Memory B cell (primary cell): ENCODE measurements at regions not wholly inside any gene's neighbourhood (a gene's known extent, or its start where the extent isn't known, plus 50 kb on each side); places are given as distances from the start of the nearest gene placed in this dataset.

Source experiments
- ATAC-seq: fragments of 150-1000 bp; cut with Tn5 transposase; 2 replicates; pipeline ENCODE4 v1.10.0; 2021; ENCODE audit warnings: low read depth, mild to moderate bottlenecking, moderate library complexity
- DNase-seq, 2 donors: peaks; one replicate each; pipeline ENCODE4 v3.0.0; 2022; ENCODE audit warnings: low spot score in 2 of 2
- H3K27ac Mint-ChIP-seq: one replicate; pipeline ENCODE4 v1.8.0; 2022; ENCODE audit warnings: mild to moderate bottlenecking, moderate library complexity, mixed read lengths
- H3K27me3 Mint-ChIP-seq: one replicate; pipeline ENCODE4 v1.8.0; 2022; ENCODE audit warnings: mixed read lengths
- H3K36me3 Mint-ChIP-seq: one replicate; pipeline ENCODE4 v1.8.0; 2022; ENCODE audit warnings: mild to moderate bottlenecking, mixed read lengths
- H3K4me1 Mint-ChIP-seq: one replicate; pipeline ENCODE4 v1.8.0; 2022; ENCODE audit warnings: mixed read lengths
- H3K4me3 Mint-ChIP-seq: one replicate; pipeline ENCODE4 v1.8.0; 2022; ENCODE audit warnings: mild to moderate bottlenecking, moderate library complexity, mixed read lengths
- H3K9me3 Mint-ChIP-seq: one replicate; pipeline ENCODE4 v1.8.0; 2022; ENCODE audit warnings: mixed read lengths

DNA sequence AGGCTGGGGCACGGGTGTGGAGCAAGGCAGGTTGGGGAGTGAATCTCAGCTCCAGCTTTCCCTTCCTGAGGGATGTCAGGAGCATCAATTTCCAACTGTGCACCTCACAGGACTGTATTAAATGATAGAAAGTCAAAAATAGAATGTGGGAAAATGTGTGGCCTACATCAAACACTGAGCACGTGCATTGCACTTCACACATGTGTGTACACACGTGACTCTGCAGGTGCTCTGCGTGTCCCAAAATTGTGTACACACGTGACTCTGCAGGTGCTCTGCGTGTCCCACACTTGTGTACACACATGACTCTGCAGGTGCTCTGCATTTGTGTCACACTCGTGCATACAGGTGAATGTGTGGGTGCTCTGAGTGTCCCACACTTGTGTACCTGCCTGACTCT lies 577.2 kb upstream of the SALL3 start:
- Mint-ChIP-seq H3K36me3 (no peaks in the 10 kb centered on the region), H3K4me3 (no peak overlapping the region), H3K27me3 (no peaks in the 10 kb centered on the region), H3K27ac (no peak overlapping the region), H3K9me3 (no peaks in the 10 kb centered on the region), H3K4me1 (peaks cover 6% of the 10 kb centered on the region)
- ATAC-seq (no peak), DNase-seq (no peak)

DNA sequence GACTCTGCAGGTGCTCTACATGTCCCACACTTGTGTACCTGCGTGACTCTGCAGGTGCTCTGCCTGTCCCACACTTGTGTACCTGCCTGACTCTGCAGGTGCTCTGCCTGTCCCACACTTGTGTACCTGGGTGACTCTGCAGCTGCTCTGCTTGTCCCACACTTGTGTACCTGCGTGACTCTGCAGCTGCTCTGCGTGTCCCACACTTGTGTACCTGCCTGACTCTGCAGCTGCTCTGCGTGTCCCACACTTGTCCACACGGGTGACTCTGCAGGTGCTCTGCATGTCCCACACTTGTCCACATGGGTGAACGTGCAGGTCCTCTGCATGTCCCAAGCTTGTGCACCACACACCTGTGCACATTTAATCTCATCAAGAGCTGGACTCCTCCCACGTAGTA lies 576.7 kb upstream of the SALL3 start:
- H3K27me3 Mint-ChIP-seq: no peaks in the 10 kb centered on the region
- no peak overlapping the region for H3K27ac Mint-ChIP-seq
- H3K36me3 Mint-ChIP-seq: no peaks in the 10 kb centered on the region
- H3K9me3 Mint-ChIP-seq: no peaks in the 10 kb centered on the region
- H3K4me1 Mint-ChIP-seq: peaks cover 8% of the 10 kb centered on the region
- ATAC-seq (no peak), DNase-seq (no peak)
- H3K4me3 Mint-ChIP-seq: no peak overlapping the region

DNA sequence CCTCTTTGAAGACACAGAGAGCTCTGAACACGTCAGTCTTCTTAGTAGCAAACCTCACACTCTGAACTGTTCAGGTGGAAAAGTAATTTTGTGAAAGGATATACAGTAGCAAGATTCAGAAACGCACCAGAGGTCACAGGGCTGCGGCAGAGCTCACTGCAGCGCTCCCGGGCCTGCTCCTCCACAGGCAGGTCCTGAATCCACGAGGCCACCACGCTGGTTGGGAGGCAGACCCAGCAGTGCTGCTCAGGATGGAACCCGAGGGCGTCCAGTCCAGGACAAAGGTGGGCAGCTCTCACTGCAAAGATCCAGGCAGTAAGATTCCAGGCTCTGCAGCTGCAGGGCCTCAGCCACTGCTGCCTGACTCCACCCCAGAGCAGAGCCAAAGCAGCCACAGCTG lies 576.2 kb upstream of the SALL3 start:
- DNase-seq (no peak), ATAC-seq (no peak)
- Mint-ChIP-seq H3K9me3 (no peaks in the 10 kb centered on the region), H3K27ac (no peak overlapping the region), H3K27me3 (no peaks in the 10 kb centered on the region), H3K4me3 (no peak overlapping the region), H3K36me3 (no peaks in the 10 kb centered on the region), H3K4me1 (peaks cover 9% of the 10 kb centered on the region)

DNA sequence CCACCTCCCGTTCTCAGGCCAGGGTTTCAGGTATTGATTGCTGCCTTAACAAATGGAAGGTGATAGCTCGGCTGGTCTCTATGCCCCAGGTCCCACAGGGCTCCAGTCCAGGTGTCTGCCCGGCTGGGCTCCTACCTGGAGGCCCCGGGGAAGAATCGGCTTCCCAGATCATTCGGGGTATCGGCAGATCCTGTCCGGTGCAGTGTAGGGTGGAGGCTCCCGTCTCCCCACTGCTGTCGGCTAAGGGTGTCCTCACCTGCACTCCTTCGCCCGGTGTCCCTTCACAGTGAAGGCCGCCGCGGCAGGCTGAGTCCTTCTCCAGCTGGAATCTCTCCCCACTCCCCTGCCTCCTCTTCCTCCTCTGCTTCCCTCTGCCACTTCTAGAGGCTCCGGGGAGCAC lies 573.9 kb upstream of the SALL3 start:
- Mint-ChIP-seq H3K4me1 (peaks cover 9% of the 10 kb centered on the region), H3K27ac (no peak overlapping the region), H3K9me3 (no peaks in the 10 kb centered on the region), H3K36me3 (no peaks in the 10 kb centered on the region), H3K27me3 (peaks cover 2% of the 10 kb centered on the region), H3K4me3 (no peak overlapping the region)
- DNase-seq (no peak), ATAC-seq (no peak)

DNA sequence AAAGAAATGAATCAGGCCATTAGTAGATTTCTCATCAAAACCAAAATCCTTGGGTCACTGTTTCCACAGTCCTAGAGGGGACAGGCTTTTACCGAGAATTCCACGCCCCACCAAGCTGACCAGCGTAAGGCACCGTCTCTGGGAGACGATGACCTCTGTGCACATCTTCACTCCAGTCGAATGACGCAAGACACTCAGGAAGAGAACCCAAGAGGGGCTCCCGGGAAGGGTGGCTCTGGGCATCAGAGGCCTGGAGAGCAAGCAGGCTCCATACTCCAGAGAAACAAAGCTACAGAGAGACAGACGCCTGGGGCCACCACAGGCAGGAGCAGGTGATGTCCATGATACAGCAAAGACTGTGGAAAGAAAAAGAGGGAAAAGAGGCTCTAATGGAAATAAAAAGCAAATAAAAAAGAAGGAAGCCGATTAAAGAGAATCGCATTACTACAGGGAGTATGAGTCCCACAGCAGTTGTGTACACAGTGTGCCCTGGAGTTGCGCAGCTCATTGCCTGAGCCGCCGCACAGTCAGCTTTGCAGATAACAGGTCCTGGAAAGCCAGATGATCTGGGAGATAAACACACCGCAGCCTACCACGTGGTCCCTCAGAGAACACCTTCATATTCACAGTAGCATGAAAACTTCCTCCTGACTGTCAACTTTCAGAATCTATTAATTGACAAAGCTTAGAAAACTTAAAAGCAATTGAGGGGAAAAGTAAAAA lies 572.7 kb upstream of the SALL3 start:
- ATAC-seq: no peak
- Mint-ChIP-seq H3K27ac (no peak overlapping the region), H3K4me1 (peaks cover 9% of the 10 kb centered on the region), H3K4me3 (no peak overlapping the region), H3K9me3 (no peaks in the 10 kb centered on the region), H3K36me3 (no peaks in the 10 kb centered on the region), H3K27me3 (peaks cover 2% of the 10 kb centered on the region)
- no peak for DNase-seq

DNA sequence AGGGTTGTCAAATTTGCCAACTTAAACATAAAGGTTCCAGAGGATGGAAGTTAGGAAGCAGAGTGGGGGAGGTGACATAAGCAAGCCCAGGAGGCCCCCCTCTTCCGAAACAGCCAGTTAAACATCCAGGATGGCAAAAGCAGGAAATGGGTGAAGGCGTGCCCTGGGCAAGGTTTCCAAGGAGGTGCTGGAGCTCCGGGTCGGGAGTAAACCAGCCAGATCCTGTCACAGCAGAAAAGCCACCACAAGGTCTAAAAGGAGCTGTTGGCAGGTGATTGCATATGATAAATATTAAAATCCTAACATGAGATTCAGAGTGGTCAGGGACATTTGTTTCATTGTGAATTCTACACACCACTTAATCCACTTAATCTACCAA lies 572.2 kb upstream of the SALL3 start:
- DNase-seq (no peak), ATAC-seq (no peak)
- no peak overlapping the region for H3K4me3 Mint-ChIP-seq
- H3K36me3 Mint-ChIP-seq: no peaks in the 10 kb centered on the region
- peaks cover 9% of the 10 kb centered on the region for H3K4me1 Mint-ChIP-seq
- H3K9me3 Mint-ChIP-seq: no peaks in the 10 kb centered on the region
- no peak overlapping the region for H3K27ac Mint-ChIP-seq
- H3K27me3 Mint-ChIP-seq: peaks cover 2% of the 10 kb centered on the region

DNA sequence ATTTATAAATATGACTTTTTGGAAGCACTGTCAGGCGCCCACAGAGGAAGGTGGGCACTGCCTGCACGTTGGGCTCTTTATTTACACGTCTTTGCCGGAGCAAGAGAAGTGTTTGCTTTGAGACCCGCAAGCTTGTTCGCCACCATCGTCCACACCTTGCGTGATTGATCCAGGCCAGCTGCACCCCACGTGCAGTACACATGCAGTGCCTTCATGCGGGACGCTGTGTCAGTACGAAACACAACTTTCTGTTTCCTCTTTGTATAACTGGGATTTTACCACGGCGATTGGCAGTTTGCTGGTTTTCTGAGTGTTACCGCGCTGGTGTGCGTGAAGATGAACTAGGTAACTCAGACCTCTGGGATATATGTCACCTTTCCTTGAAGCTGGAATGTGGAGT lies 571.0 kb upstream of the SALL3 start:
- peaks cover 9% of the 10 kb centered on the region for H3K4me1 Mint-ChIP-seq
- DNase-seq (no peak), ATAC-seq (no peak)
- no peaks in the 10 kb centered on the region for H3K36me3 Mint-ChIP-seq
- no peak overlapping the region for H3K4me3 Mint-ChIP-seq
- H3K27me3 Mint-ChIP-seq: peaks cover 2% of the 10 kb centered on the region
- H3K27ac Mint-ChIP-seq: no peak overlapping the region
- H3K9me3 Mint-ChIP-seq: no peaks in the 10 kb centered on the region

DNA sequence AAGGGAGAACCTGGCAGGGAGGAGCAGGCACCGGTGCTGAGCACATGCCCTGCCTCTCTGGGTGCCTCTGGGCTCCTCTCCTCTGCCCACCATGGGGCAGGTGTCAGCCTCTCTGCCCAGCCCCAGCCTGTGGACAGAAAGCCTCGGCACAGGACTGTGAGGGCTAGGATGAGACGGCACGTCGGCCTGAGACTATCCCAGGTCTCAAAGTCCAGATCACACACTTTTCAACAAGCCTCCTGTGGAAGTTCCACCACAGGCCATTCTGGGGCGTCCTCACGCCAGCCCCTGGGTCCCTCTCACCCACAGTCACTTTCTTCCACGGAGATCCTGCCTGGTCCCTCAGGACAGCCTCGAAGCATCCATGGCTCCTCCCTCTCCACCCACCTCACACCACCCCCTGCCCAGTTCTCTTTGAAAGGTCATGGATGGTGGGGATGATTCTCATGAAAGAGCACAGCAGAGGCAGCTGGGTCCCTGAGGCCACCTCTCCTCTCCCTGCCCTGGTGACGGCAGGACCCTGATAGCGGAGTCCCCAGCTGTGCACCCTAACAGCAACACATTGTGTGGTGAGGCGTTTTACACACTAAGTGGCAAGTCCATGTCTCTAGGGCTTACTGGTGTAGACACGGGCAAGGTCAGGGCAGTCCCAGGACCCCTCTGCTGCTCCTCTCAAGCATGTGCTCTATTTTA lies 569.4 kb upstream of the SALL3 start:
- H3K4me1 Mint-ChIP-seq: peaks cover 9% of the 10 kb centered on the region
- H3K9me3 Mint-ChIP-seq: no peaks in the 10 kb centered on the region
- no peak overlapping the region for H3K4me3 Mint-ChIP-seq
- DNase-seq (no peak), ATAC-seq (no peak)
- H3K27me3 Mint-ChIP-seq: peaks cover 2% of the 10 kb centered on the region
- H3K27ac Mint-ChIP-seq: no peak overlapping the region
- H3K36me3 Mint-ChIP-seq: no peaks in the 10 kb centered on the region

DNA sequence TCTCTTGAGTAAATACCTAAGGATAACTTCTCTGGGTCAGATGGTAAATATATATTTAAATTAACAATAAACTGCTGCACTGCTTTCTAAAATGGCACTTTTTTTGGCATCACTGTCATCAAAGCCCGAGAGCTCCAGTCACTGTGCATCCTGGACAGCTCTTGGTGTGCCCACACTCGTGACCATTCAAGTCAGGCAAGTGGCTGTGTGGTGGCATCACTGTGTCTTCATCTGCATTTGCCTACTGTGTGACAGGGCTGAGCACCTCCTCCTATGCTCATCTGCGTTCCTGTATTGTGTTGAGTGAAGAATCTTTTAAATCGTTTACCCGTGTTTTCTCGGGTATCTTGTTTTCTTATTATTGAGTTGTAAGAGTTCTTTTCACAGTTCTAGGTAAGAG lies 568.1 kb upstream of the SALL3 start:
- DNase-seq (no peak), ATAC-seq (no peak)
- Mint-ChIP-seq H3K27ac (no peak overlapping the region), H3K27me3 (peaks cover 2% of the 10 kb centered on the region), H3K9me3 (no peaks in the 10 kb centered on the region), H3K36me3 (no peaks in the 10 kb centered on the region), H3K4me1 (peaks cover 9% of the 10 kb centered on the region), H3K4me3 (no peak overlapping the region)

DNA sequence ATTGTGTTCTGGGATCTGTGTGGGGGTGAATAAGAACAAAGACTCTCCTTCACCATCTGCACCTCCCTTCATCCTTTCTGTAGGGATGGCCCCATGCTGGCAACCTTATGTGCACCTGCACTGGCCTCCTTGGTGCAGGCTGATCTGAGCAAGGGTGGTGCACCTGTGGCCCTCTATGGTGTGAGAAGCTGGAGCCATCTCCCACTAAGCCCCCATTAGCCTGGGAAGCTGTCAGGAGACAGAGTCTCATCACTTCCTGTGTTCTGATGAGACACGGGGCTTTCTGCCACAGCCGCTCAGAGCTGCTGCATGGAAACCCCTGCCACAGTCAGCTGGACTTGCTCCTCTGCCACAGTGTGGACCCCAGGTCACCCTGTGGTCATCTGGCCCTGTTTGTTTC lies 565.3 kb upstream of the SALL3 start:
- Mint-ChIP-seq H3K27ac (no peak overlapping the region), H3K27me3 (peaks cover 2% of the 10 kb centered on the region), H3K9me3 (no peaks in the 10 kb centered on the region), H3K4me1 (no peaks in the 10 kb centered on the region), H3K4me3 (no peak overlapping the region), H3K36me3 (no peaks in the 10 kb centered on the region)
- DNase-seq: no peak
- ATAC-seq: no peak

DNA sequence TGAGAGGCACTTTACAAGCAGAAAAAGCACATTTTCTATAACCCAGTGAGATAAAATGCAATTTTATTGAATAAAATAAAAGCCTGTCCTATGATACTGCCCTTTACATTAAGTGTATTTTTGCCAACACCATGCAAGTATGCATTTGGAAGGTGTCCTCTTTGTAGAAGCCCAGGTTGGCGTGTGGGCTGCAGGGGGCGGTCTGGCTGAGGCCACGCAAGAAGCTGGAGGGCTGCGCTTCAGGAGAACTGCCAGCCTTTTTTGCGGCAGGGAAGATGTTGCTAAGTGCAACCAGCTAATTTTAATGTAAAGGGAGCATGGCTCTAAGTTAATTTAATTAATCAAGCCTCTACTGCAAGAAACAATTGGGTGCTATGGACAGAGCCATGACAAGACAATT lies 562.8 kb upstream of the SALL3 start:
- no peak for ATAC-seq
- Mint-ChIP-seq H3K36me3 (no peaks in the 10 kb centered on the region), H3K27ac (no peak overlapping the region), H3K9me3 (no peaks in the 10 kb centered on the region), H3K4me1 (no peaks in the 10 kb centered on the region), H3K4me3 (no peak overlapping the region), H3K27me3 (no peaks in the 10 kb centered on the region)
- no peak for DNase-seq

DNA sequence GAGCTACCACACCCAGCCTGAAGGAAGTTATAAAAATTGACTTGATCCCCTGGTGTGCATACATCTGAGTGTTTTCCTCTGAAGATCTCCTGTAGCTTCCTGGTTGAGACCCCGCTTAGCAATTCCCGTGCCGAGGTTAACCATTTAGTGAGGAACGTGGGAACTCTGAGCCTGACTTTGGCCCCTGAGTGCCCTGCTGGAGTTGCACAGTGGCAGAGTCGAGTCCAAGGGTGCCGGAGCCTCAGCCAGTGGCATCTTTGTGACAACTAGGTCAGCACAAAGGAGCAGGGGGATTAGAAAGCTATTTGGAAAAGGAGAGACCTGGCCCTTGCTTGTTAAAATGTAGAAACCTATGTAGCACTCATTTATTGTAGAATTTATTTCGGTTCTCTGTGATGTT lies 561.2 kb upstream of the SALL3 start:
- Mint-ChIP-seq H3K4me1 (no peaks in the 10 kb centered on the region), H3K27me3 (no peaks in the 10 kb centered on the region), H3K9me3 (no peaks in the 10 kb centered on the region), H3K4me3 (no peak overlapping the region), H3K27ac (no peak overlapping the region), H3K36me3 (no peaks in the 10 kb centered on the region)
- ATAC-seq: no peak
- DNase-seq: no peak

DNA sequence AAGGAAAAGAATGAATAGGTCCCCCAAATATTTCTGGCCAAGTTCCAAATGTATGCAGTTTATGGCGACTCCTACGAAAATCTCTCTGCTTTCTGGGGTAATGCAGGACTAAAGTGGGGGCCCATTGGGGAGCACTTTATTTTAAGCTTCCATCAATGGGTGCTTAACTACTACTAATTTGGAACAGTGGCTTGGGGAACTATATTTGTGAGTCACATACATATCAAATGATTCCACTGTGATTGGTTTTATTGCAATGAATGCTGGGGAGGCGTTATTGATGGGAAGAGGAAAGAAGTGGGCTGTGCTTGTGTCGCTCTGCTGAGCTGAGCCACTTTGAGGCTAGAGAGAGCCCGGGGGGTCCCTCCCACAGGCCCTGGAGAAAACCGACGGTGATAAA lies 560.4 kb upstream of the SALL3 start:
- Mint-ChIP-seq H3K27me3 (no peaks in the 10 kb centered on the region), H3K4me3 (no peak overlapping the region), H3K9me3 (no peaks in the 10 kb centered on the region), H3K27ac (no peak overlapping the region), H3K36me3 (no peaks in the 10 kb centered on the region), H3K4me1 (no peaks in the 10 kb centered on the region)
- no peak for DNase-seq
- no peak for ATAC-seq

DNA sequence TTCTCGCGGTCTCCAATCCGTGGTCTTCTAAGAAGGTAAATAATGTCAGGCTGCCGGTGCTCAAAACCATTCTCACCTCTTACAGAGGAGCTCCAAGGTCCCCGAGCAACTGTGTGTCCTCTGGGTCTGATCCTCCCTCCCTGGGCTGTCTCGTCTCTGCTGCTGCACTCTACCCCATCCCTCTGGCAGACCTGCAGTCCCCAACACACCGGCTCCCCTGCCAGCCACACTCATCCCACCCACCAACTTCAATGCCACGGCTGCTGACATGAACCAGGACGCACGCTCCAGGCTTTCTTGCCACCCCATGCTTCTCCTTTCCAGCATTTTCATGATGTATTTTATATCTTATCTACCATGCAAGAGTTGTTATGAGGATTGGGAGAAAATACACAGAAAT lies 559.5 kb upstream of the SALL3 start:
- Mint-ChIP-seq H3K4me1 (no peaks in the 10 kb centered on the region), H3K27me3 (peaks cover 1% of the 10 kb centered on the region), H3K9me3 (no peaks in the 10 kb centered on the region), H3K27ac (no peak overlapping the region), H3K36me3 (no peaks in the 10 kb centered on the region), H3K4me3 (no peak overlapping the region)
- ATAC-seq (no peak), DNase-seq (no peak)

DNA sequence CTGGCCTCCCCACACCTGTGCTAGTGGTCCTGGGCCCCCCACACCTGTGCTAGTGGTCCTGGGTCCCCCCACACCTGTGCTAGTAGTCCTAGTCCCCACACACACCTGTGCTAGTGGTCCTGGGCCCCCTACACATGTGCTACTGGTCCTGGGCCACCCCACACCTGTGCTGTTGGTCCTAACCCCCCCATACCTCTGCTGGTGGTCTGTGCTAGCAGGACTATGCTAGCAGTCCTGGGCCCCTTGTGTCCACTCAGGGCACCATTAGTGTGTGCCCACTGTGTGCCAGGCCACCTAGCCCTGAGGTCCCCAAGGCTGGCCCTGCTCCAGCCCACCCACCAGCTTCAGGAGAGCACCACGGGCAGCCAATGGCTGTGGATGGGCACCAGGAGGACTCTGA lies 558.2 kb upstream of the SALL3 start:
- no peak for DNase-seq

More for the DNA sequence above, 558.2 kb upstream of the SALL3 start:
- no peak for ATAC-seq
- Mint-ChIP-seq H3K4me1 (no peaks in the 10 kb centered on the region), H3K27ac (no peak overlapping the region), H3K36me3 (no peaks in the 10 kb centered on the region), H3K4me3 (no peak overlapping the region), H3K9me3 (no peaks in the 10 kb centered on the region), H3K27me3 (peaks cover 1% of the 10 kb centered on the region)
